Nephron progenitor cell (in vitro differentiated cells): ENCODE measurements at regions not wholly inside any gene's neighbourhood (a gene's known extent, or its start where the extent isn't known, plus 50 kb on each side); places are given as distances from the start of the nearest gene placed in this dataset.

Experiments used
- DNase-seq: peaks from one replicate; pipeline ENCODE4 v3.0.0; 2021
- H3K27ac Mint-ChIP-seq: 2 replicates; pipeline ENCODE4 v1.8.0; 2021; ENCODE audit warnings: mild to moderate bottlenecking, moderate library complexity, mixed read lengths
- H3K27me3 Mint-ChIP-seq: 2 replicates; pipeline ENCODE4 v1.8.0; 2021; ENCODE audit warnings: mild to moderate bottlenecking, low read depth, mixed read lengths; ENCODE audit not compliant: poor library complexity
- H3K36me3 Mint-ChIP-seq: 2 replicates; pipeline ENCODE4 v1.8.0; 2021; ENCODE audit warnings: low read depth, mixed read lengths
- H3K4me1 Mint-ChIP-seq: 2 replicates; pipeline ENCODE4 v1.8.0; 2021; ENCODE audit warnings: mixed read lengths
- H3K4me3 Mint-ChIP-seq: 2 replicates; pipeline ENCODE4 v1.8.0; 2021; ENCODE audit warnings: mild to moderate bottlenecking, moderate library complexity, mixed read lengths
- H3K9me3 Mint-ChIP-seq: 2 replicates; pipeline ENCODE4 v1.8.0; 2021; ENCODE audit warnings: mild to moderate bottlenecking, moderate library complexity, mixed read lengths
- CTCF ChIP-seq: fragments of 200-600 bp; sonication (generic); IDR thresholded peaks from 2 replicates; pipeline ENCODE4 v1.5.0; 2021; ENCODE audit warnings: antibody characterized with exemption

GRCh38 chr4:116400480-116400879 lies 684.9 kb downstream of the TRAM1L1 start:
- Mint-ChIP-seq H3K4me1 (no peaks in the 10 kb centered on the region), H3K36me3 (no peaks in the 10 kb centered on the region), H3K9me3 (no peaks in the 10 kb centered on the region), H3K27ac (no peak overlapping the region), H3K4me3 (no peak overlapping the region), H3K27me3 (no peaks in the 10 kb centered on the region)
- TF ChIP-seq CTCF, result no peak
- no peak for DNase-seq

GRCh38 chr4:116397714-116398113 lies 687.7 kb downstream of the TRAM1L1 start:
- H3K27me3 Mint-ChIP-seq, result no peaks in the 10 kb centered on the region
- no peaks in the 10 kb centered on the region for H3K4me1 Mint-ChIP-seq
- no peak overlapping the region for H3K4me3 Mint-ChIP-seq
- H3K36me3 Mint-ChIP-seq, result no peaks in the 10 kb centered on the region
- no peak for TF ChIP-seq CTCF
- H3K9me3 Mint-ChIP-seq, result no peaks in the 10 kb centered on the region
- no peak overlapping the region for H3K27ac Mint-ChIP-seq
- no peak for DNase-seq

- no peaks in the 10 kb centered on the region for H3K27me3 Mint-ChIP-seq
- H3K4me3 Mint-ChIP-seq, result no peak overlapping the region
- no peaks in the 10 kb centered on the region for H3K4me1 Mint-ChIP-seq
- H3K27ac Mint-ChIP-seq, result no peak overlapping the region
- no peaks in the 10 kb centered on the region for H3K36me3 Mint-ChIP-seq
- DNase-seq, result no peak
- TF ChIP-seq CTCF, result no peak
- H3K9me3 Mint-ChIP-seq, result no peaks in the 10 kb centered on the region
Observed at GRCh38 chr4:116397291-116397690, 688.1 kb downstream of the TRAM1L1 start.

- Mint-ChIP-seq H3K27me3 (no peaks in the 10 kb centered on the region), H3K27ac (no peak overlapping the region), H3K9me3 (no peaks in the 10 kb centered on the region), H3K4me1 (no peaks in the 10 kb centered on the region), H3K4me3 (no peak overlapping the region), H3K36me3 (no peaks in the 10 kb centered on the region)
- no peak for DNase-seq
- TF ChIP-seq CTCF, result no peak
Observed at GRCh38 chr4:116395408-116395807, 690.0 kb downstream of the TRAM1L1 start.

GRCh38 chr4:116391020-116391419 lies 694.4 kb downstream of the TRAM1L1 start:
- Mint-ChIP-seq H3K27me3 (no peaks in the 10 kb centered on the region), H3K4me1 (peaks cover 6% of the 10 kb centered on the region), H3K27ac (no peak overlapping the region), H3K36me3 (no peaks in the 10 kb centered on the region), H3K9me3 (no peaks in the 10 kb centered on the region), H3K4me3 (no peak overlapping the region)
- no peak for TF ChIP-seq CTCF
- DNase-seq, result no peak

- H3K36me3 Mint-ChIP-seq, result no peaks in the 10 kb centered on the region
- no peak overlapping the region for H3K4me3 Mint-ChIP-seq
- DNase-seq, result no peak
- peaks cover 6% of the 10 kb centered on the region for H3K4me1 Mint-ChIP-seq
- TF ChIP-seq CTCF, result no peak
- no peaks in the 10 kb centered on the region for H3K9me3 Mint-ChIP-seq
- no peak overlapping the region for H3K27ac Mint-ChIP-seq
- no peaks in the 10 kb centered on the region for H3K27me3 Mint-ChIP-seq
Observed at GRCh38 chr4:116389139-116389538, 696.2 kb downstream of the TRAM1L1 start.
